ENCODE measurements at regions not wholly inside any gene's neighbourhood (a gene's known extent, or its start where the extent isn't known, plus 50 kb on each side); places are given as distances from the start of the nearest gene placed in this dataset.

GRCh38 chr6:106740287-106740686 lies 110.9 kb downstream of the QRSL1 start:
- Histone ChIP-seq H3K9me3 (peaks cover 0 to 9% (median 6%) of the 10 kb centered on the region in 3 donors), H3K27ac (peak overlapping the region in 3 of 4 donors; percentile 38 to 70 (median 62)), H3K27me3 (no peaks in the 10 kb centered on the region), H3K4me1 (peaks cover 5 to 46% (median 8%) of the 10 kb centered on the region in 3 donors), H3K4me3 (no peak overlapping the region), H3K36me3 (no peaks in the 10 kb centered on the region)
- 44 to 57% methylated on average over 2 of the region's 3 CpGs for WGBS, 2 donors
- DNase-seq: no peak
- intact Hi-C loops (cut with DNase I): no loop called here
- TF ChIP-seq CTCF (IDR thresholded peaks at IDR 0.05): no peak
- no peak for TF ChIP-seq POLR2A (IDR thresholded peaks at IDR 0.05)

GRCh38 chr6:106739387-106739786 lies 110.0 kb downstream of the QRSL1 start:
- TF ChIP-seq POLR2A (IDR thresholded peaks at IDR 0.05): no peak
- no peak for TF ChIP-seq CTCF (IDR thresholded peaks at IDR 0.05)
- Histone ChIP-seq H3K27ac (peak overlapping the region in 3 of 4 donors; percentile 38 to 70 (median 62)), H3K9me3 (peaks cover 0 to 9% (median 6%) of the 10 kb centered on the region in 3 donors), H3K36me3 (no peaks in the 10 kb centered on the region), H3K4me3 (no peak overlapping the region), H3K27me3 (no peaks in the 10 kb centered on the region), H3K4me1 (peaks cover 5 to 41% (median 8%) of the 10 kb centered on the region in 3 donors)
- intact Hi-C loops (cut with DNase I): no loop called here
- no peak for DNase-seq
- WGBS, 2 donors: 61 to 76% methylated on average over 5 of the region's 5 CpGs

- DNase-seq: no peak
- Histone ChIP-seq H3K27ac (peak overlapping the region in 2 of 4 donors; percentile 38 to 47), H3K36me3 (no peaks in the 10 kb centered on the region), H3K27me3 (no peaks in the 10 kb centered on the region), H3K4me1 (peaks cover 5 to 50% (median 8%) of the 10 kb centered on the region in 3 donors), H3K9me3 (peaks cover 0 to 9% (median 6%) of the 10 kb centered on the region in 3 donors), H3K4me3 (no peak overlapping the region)
- 24 to 35% methylated on average over 2 of the region's 2 CpGs for WGBS, 2 donors
- intact Hi-C loops (cut with DNase I): no loop called here
- TF ChIP-seq CTCF (IDR thresholded peaks at IDR 0.05) (no peak), POLR2A (IDR thresholded peaks at IDR 0.05) (no peak)
Observed at GRCh38 chr6:106736502-106736901, 107.1 kb downstream of the QRSL1 start.

- Histone ChIP-seq H3K4me3 (no peak overlapping the region), H3K36me3 (no peaks in the 10 kb centered on the region), H3K27me3 (no peaks in the 10 kb centered on the region), H3K9me3 (peaks cover 0 to 9% (median 6%) of the 10 kb centered on the region in 3 donors), H3K27ac (peak overlapping the region in 1 of 4 donors; percentile 38), H3K4me1 (peaks cover 5 to 57% (median 8%) of the 10 kb centered on the region in 3 donors)
- DNase-seq: no peak
- TF ChIP-seq POLR2A (IDR thresholded peaks at IDR 0.05) (no peak), CTCF (IDR thresholded peaks at IDR 0.05) (no peak)
- intact Hi-C loops (cut with DNase I): no loop called here
Observed at GRCh38 chr6:106735828-106736227, 106.5 kb downstream of the QRSL1 start.

- TF ChIP-seq CTCF (IDR thresholded peaks at IDR 0.05) (no peak), POLR2A (IDR thresholded peaks at IDR 0.05) (no peak)
- 62 to 71% methylated on average over 3 of the region's 3 CpGs for WGBS, 2 donors
- intact Hi-C loops (cut with DNase I): no loop called here
Observed at GRCh38 chr6:106735136-106735633, 105.8 kb downstream of the QRSL1 start.

More at GRCh38 chr6:106735136-106735633, 105.8 kb downstream of the QRSL1 start:
- DNase-seq: no peak
- H3K4me3 ChIP-seq: no peak overlapping the region
- no peak overlapping the region for H3K27ac ChIP-seq
- peaks cover 0 to 9% (median 6%) of the 10 kb centered on the region in 3 donors for H3K9me3 ChIP-seq
- peaks cover 4 to 52% (median 7%) of the 10 kb centered on the region in 3 donors for H3K4me1 ChIP-seq
- no peaks in the 10 kb centered on the region for H3K36me3 ChIP-seq
- H3K27me3 ChIP-seq: no peaks in the 10 kb centered on the region

All from esophagus squamous epithelium (tissue), 5 donors.